Colonic mucosa (tissue), 4 donors: ENCODE measurements at regions not wholly inside any gene's neighbourhood (a gene's known extent, or its start where the extent isn't known, plus 50 kb on each side); places are given as distances from the start of the nearest gene placed in this dataset.
"Not testable (repeated sequence)": the region's sequence is repeated elsewhere in the genome, so short reads cannot be mapped to it uniquely, and the experiment has no call there.

Source experiments
- DNase-seq: peaks from one replicate; pipeline ENCODE4 v3.0.0-alpha.2; 2020
- H3K27ac ChIP-seq: fragments of 200-600 bp; one replicate; pipeline ENCODE4 v1.8.0; 2021
- H3K27me3 ChIP-seq: fragments of 200-600 bp; one replicate; pipeline ENCODE4 v1.8.0; 2021
- H3K36me3 ChIP-seq: fragments of 200-600 bp; one replicate; pipeline ENCODE4 v1.8.0; 2021
- H3K4me1 ChIP-seq: fragments of 200-600 bp; one replicate; pipeline ENCODE4 v1.8.0; 2021; ENCODE audit warnings: mild to moderate bottlenecking
- H3K4me3 ChIP-seq: fragments of 200-600 bp; one replicate; pipeline ENCODE4 v1.8.0; 2021
- H3K9ac ChIP-seq, 2 donors: one replicate each; pipeline ENCODE4 v1.7.0; 2013; ENCODE audit warnings: control low read depth in 2 of 2, low read depth in 2 of 2, low read length in 2 of 2
- H3K9me3 ChIP-seq: fragments of 200-600 bp; one replicate; pipeline ENCODE4 v1.8.0; 2021
- CTCF ChIP-seq: fragments of 200-600 bp; IDR thresholded peaks from one replicate; pipeline ENCODE4 v1.8.0; 2022; ENCODE audit warnings: antibody characterized with exemption, mild to moderate bottlenecking
- intact Hi-C: fragments of 100-400 bp; cut with DNase I; formaldehyde crosslinking; loops from one replicate; pipeline ENCODE4 v1.14.1; 2022
- donor health status: healthy.
- donor health status: DM: no; HTN: no; CAD: no.
- donor health status: DM: no; HTN: no; CAD: no.

- intact Hi-C loops, H3K36me3 ChIP-seq, DNase-seq, H3K9me3 ChIP-seq, H3K27ac ChIP-seq, H3K9ac ChIP-seq, H3K4me3 ChIP-seq, H3K4me1 ChIP-seq, H3K27me3 ChIP-seq: not testable (repeated sequence)
These were observed 57.3 kb upstream of the HS3ST3A1 start for GRCh38 chr17:13659051-13659450.

- Histone ChIP-seq H3K4me1 (no peaks in the 10 kb centered on the region), H3K9ac (no peak overlapping the region), H3K27me3 (no peaks in the 10 kb centered on the region), H3K27ac (no peak overlapping the region), H3K9me3 (no peaks in the 10 kb centered on the region), H3K4me3 (no peak overlapping the region), H3K36me3 (no peaks in the 10 kb centered on the region)
- no peak for DNase-seq
- intact Hi-C loops: no loop called here
- no peak for TF ChIP-seq CTCF
These were observed 64.3 kb upstream of the HS3ST3A1 start for GRCh38 chr17:13665872-13666635.

GRCh38 chr17:13671341-13671740 lies 69.6 kb upstream of the HS3ST3A1 start:
- no peak overlapping the region for H3K4me3 ChIP-seq
- no peak overlapping the region for H3K27ac ChIP-seq
- H3K4me1 ChIP-seq: no peaks in the 10 kb centered on the region
- no peak for TF ChIP-seq CTCF
- intact Hi-C loops: no loop called here
- no peak overlapping the region for H3K9ac ChIP-seq
- H3K27me3 ChIP-seq: no peaks in the 10 kb centered on the region
- no peaks in the 10 kb centered on the region for H3K9me3 ChIP-seq
- H3K36me3 ChIP-seq: no peaks in the 10 kb centered on the region
- no peak for DNase-seq

- H3K4me3 ChIP-seq: no peak overlapping the region
- no peak overlapping the region for H3K9ac ChIP-seq
- DNase-seq: no peak
- H3K4me1 ChIP-seq: no peaks in the 10 kb centered on the region
- no peak for TF ChIP-seq CTCF
- no peaks in the 10 kb centered on the region for H3K36me3 ChIP-seq
- H3K27ac ChIP-seq: no peak overlapping the region
- H3K9me3 ChIP-seq: no peaks in the 10 kb centered on the region
- no peaks in the 10 kb centered on the region for H3K27me3 ChIP-seq
- intact Hi-C loops: no loop called here
These were observed 70.0 kb upstream of the HS3ST3A1 start for GRCh38 chr17:13671771-13672170.

GRCh38 chr17:13678361-13678760 lies 76.6 kb upstream of the HS3ST3A1 start:
- no peaks in the 10 kb centered on the region for H3K36me3 ChIP-seq
- no peaks in the 10 kb centered on the region for H3K4me1 ChIP-seq
- no peak for DNase-seq
- H3K27ac ChIP-seq: no peak overlapping the region
- no peak for TF ChIP-seq CTCF
- intact Hi-C loops: no loop called here
- H3K4me3 ChIP-seq: no peak overlapping the region
- no peaks in the 10 kb centered on the region for H3K27me3 ChIP-seq
- H3K9me3 ChIP-seq: no peaks in the 10 kb centered on the region
- H3K9ac ChIP-seq: no peak overlapping the region

GRCh38 chr17:13678841-13679240 lies 77.1 kb upstream of the HS3ST3A1 start:
- Histone ChIP-seq H3K36me3 (no peaks in the 10 kb centered on the region), H3K27ac (no peak overlapping the region), H3K27me3 (no peaks in the 10 kb centered on the region), H3K4me1 (no peaks in the 10 kb centered on the region), H3K9ac (no peak overlapping the region), H3K4me3 (no peak overlapping the region), H3K9me3 (no peaks in the 10 kb centered on the region)
- intact Hi-C loops: no loop called here
- no peak for DNase-seq
- no peak for TF ChIP-seq CTCF
